MM.1S (cell line): ENCODE measurements at regions not wholly inside any gene's neighbourhood (a gene's known extent, or its start where the extent isn't known, plus 50 kb on each side); places are given as distances from the start of the nearest gene placed in this dataset.
"Not testable (repeated sequence)": the region's sequence is repeated elsewhere in the genome, so short reads cannot be mapped to it uniquely, and the experiment has no call there.

Experiments
- DNase-seq: peaks from one replicate; pipeline ENCODE4 v3.0.0-alpha.2; 2015
- H2AFZ ChIP-seq: fragments of 300-600 bp; sonication (generic); 2 replicates; pipeline ENCODE4 v1.6.0; 2016; ENCODE audit warnings: antibody characterized with exemption, low read length
- H3F3A ChIP-seq: fragments of 300-600 bp; sonication (generic); 2 replicates; pipeline ENCODE4 v1.6.1; 2016; ENCODE audit warnings: mild to moderate bottlenecking, antibody characterized with exemption, low read length, moderate library complexity, mixed read lengths; ENCODE audit not compliant: insufficient read depth
- H3K27ac ChIP-seq: fragments of 300-600 bp; sonication (generic); 2 replicates; pipeline ENCODE4 v1.5.1; 2016; ENCODE audit warnings: mild to moderate bottlenecking, low read length
- H3K27me3 ChIP-seq: fragments of 300-600 bp; sonication (generic); replicated peaks from 2 replicates; pipeline ENCODE4 v1.6.0; 2016; ENCODE audit warnings: low read length; ENCODE audit not compliant: insufficient read depth
- H3K36me3 ChIP-seq: fragments of 300-600 bp; sonication (generic); replicated peaks from 2 replicates; pipeline ENCODE4 v1.6.1; 2016; ENCODE audit warnings: mild to moderate bottlenecking, low read length, mixed read lengths; ENCODE audit not compliant: insufficient read depth
- H3K4me1 ChIP-seq: fragments of 300-600 bp; sonication (generic); 2 replicates; pipeline ENCODE4 v1.6.1; 2016; ENCODE audit warnings: low read length, mixed read lengths
- H3K4me2 ChIP-seq: fragments of 300-600 bp; sonication (generic); 2 replicates; pipeline ENCODE4 v1.6.0; 2016; ENCODE audit warnings: low read depth, low read length
- H3K4me3 ChIP-seq: fragments of 300-600 bp; sonication (generic); 2 replicates; pipeline ENCODE4 v1.5.1; 2016; ENCODE audit warnings: low read length, mixed read lengths
- H3K79me2 ChIP-seq: fragments of 300-600 bp; sonication (generic); 2 replicates; pipeline ENCODE4 v1.6.1; 2016; ENCODE audit warnings: mixed run types, low read length, mixed read lengths
- H3K9ac ChIP-seq: fragments of 300-600 bp; sonication (generic); 2 replicates; pipeline ENCODE4 v1.6.1; 2016; ENCODE audit warnings: low read length, mixed read lengths
- H3K9me2 ChIP-seq: fragments of 300-600 bp; sonication (generic); replicated peaks from 2 replicates; pipeline ENCODE4 v1.6.1; 2016; ENCODE audit warnings: mild to moderate bottlenecking, low read length, mixed read lengths; ENCODE audit not compliant: insufficient read depth
- H3K9me3 ChIP-seq: fragments of 300-600 bp; sonication (generic); replicated peaks from 2 replicates; pipeline ENCODE4 v1.6.1; 2016; ENCODE audit warnings: mild to moderate bottlenecking, low read length, mixed read lengths; ENCODE audit not compliant: insufficient read depth
- H4K20me1 ChIP-seq: fragments of 300-600 bp; sonication (generic); 2 replicates; pipeline ENCODE4 v1.6.1; 2016; ENCODE audit warnings: mild to moderate bottlenecking, low read length, moderate library complexity, mixed read lengths; ENCODE audit not compliant: insufficient read depth

- not testable (repeated sequence) for H4K20me1 ChIP-seq, H2AFZ ChIP-seq, H3K9me3 ChIP-seq, H3F3A ChIP-seq, H3K4me3 ChIP-seq, H3K4me1 ChIP-seq, H3K27me3 ChIP-seq, DNase-seq, H3K9ac ChIP-seq, H3K79me2 ChIP-seq, H3K4me2 ChIP-seq, H3K9me2 ChIP-seq, H3K36me3 ChIP-seq, H3K27ac ChIP-seq
Measured at GRCh38 chr1:146510248-146510983, 281.6 kb upstream of the NOTCH2NLA start.

- H3K27me3 ChIP-seq, H3K27ac ChIP-seq, H3K4me2 ChIP-seq, H2AFZ ChIP-seq, H3K9me2 ChIP-seq, H4K20me1 ChIP-seq, H3K9me3 ChIP-seq, H3K4me3 ChIP-seq, H3K4me1 ChIP-seq, H3K36me3 ChIP-seq, H3K9ac ChIP-seq, H3K79me2 ChIP-seq, H3F3A ChIP-seq: not testable (repeated sequence)
- DNase-seq, result peak; percentile 4
Measured at GRCh38 chr1:146504121-146504520, 275.3 kb upstream of the NOTCH2NLA start.

- H3K9me2 ChIP-seq, H3K79me2 ChIP-seq, H3K4me2 ChIP-seq, DNase-seq, H3F3A ChIP-seq, H3K9me3 ChIP-seq, H2AFZ ChIP-seq, H3K4me1 ChIP-seq, H4K20me1 ChIP-seq, H3K9ac ChIP-seq, H3K4me3 ChIP-seq, H3K27me3 ChIP-seq, H3K36me3 ChIP-seq, H3K27ac ChIP-seq: not testable (repeated sequence)
Measured at GRCh38 chr1:146487555-146487954, 258.7 kb upstream of the NOTCH2NLA start.

- H3K4me1 ChIP-seq, H3K27ac ChIP-seq, H4K20me1 ChIP-seq, H3K36me3 ChIP-seq, H3K9me2 ChIP-seq, H3K79me2 ChIP-seq, H3K9me3 ChIP-seq, H3K27me3 ChIP-seq, DNase-seq, H3K4me3 ChIP-seq, H2AFZ ChIP-seq, H3K9ac ChIP-seq, H3K4me2 ChIP-seq, H3F3A ChIP-seq: not testable (repeated sequence)
Measured at GRCh38 chr1:146487155-146487554, 258.3 kb upstream of the NOTCH2NLA start.

GRCh38 chr1:146486300-146487014 lies 257.6 kb upstream of the NOTCH2NLA start:
- not testable (repeated sequence) for H3K9ac ChIP-seq, H3K36me3 ChIP-seq, H3K4me1 ChIP-seq, H3K9me2 ChIP-seq, H4K20me1 ChIP-seq, H3F3A ChIP-seq, H3K4me2 ChIP-seq, H2AFZ ChIP-seq, H3K27ac ChIP-seq, H3K4me3 ChIP-seq, H3K9me3 ChIP-seq, H3K27me3 ChIP-seq, H3K79me2 ChIP-seq, DNase-seq

- not testable (repeated sequence) for H4K20me1 ChIP-seq, H3K4me1 ChIP-seq, H3K36me3 ChIP-seq, H3K79me2 ChIP-seq, H3K27ac ChIP-seq, H3K9me2 ChIP-seq, H3K9me3 ChIP-seq, H3K9ac ChIP-seq, H3K4me3 ChIP-seq, H2AFZ ChIP-seq, H3F3A ChIP-seq, H3K4me2 ChIP-seq, DNase-seq, H3K27me3 ChIP-seq
Measured at GRCh38 chr1:146484195-146484594, 255.4 kb upstream of the NOTCH2NLA start.

- H2AFZ ChIP-seq, H3K4me2 ChIP-seq, H3K27ac ChIP-seq: not testable (repeated sequence)
Measured at GRCh38 chr1:146479188-146479587, 250.4 kb upstream of the NOTCH2NLA start.

More at GRCh38 chr1:146479188-146479587, 250.4 kb upstream of the NOTCH2NLA start:
- not testable (repeated sequence) for H3K79me2 ChIP-seq, DNase-seq, H3K36me3 ChIP-seq, H3K9ac ChIP-seq, H3K9me2 ChIP-seq, H3K27me3 ChIP-seq, H3K9me3 ChIP-seq, H3F3A ChIP-seq, H3K4me1 ChIP-seq, H3K4me3 ChIP-seq, H4K20me1 ChIP-seq
